ENCODE measurements at regions not wholly inside any gene's neighbourhood (a gene's known extent, or its start where the extent isn't known, plus 50 kb on each side); places are given as distances from the start of the nearest gene placed in this dataset.

DNA sequence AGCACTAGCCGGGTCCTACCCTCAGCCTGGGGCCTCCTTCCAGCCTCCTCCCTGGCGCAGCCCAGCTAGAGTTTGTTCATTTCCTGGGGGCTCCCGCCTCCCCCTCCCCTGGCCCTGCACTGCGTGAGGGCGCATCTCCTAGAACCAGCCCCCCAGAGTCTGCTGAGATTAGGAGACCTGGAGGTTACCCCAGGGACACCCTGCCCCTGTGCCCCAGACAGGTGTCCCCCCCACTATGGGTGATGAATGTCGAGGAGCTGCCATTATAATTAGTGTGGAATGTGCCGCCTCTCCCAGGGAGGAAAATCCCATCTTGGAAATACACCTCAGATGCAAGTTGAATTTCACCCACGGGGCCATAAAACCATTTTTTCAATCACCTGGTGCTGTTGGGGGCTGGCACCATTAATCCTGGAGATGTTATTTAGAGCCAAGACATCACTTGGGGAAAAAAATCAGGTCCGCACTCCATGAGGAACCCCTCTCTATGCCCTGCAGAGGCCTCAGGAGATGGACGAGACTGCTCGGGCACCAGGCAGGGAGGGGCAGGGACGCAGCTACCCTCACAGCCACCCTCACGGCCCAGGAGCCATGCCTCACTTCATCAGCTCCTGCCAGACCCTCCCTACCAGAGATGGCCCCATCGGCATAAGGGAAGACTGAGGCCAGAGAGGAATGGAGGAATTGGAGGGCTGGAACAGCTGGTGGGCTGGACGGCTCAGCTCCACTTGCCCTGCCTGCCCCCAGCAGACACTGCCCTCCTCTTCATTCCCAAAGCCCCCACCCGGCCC is 197.5 kb downstream of the IGLL1 start:
- H3K9ac ChIP-seq (ENCODE audit: insufficient read depth, low read length, poor library complexity, severe bottlenecking): no peak overlapping the region
- no peak overlapping the region for H3K4me3 Mint-ChIP-seq
- no peak overlapping the region for H3K4me2 ChIP-seq (replicated peaks; ENCODE audit: extremely low read depth, low read length, poor library complexity, severe bottlenecking)
- 90% methylated on average over 7 of the region's 16 CpGs for WGBS (ENCODE audit: insufficient coverage)
- no peak overlapping the region for H2AFZ ChIP-seq (ENCODE audit: insufficient read depth, low read depth, low read length, poor library complexity, severe bottlenecking)
- peaks cover 0 to 6% (median 0%) of the 10 kb centered on the region in 7 donors for H3K9me3 Mint-ChIP-seq
- H3K79me2 ChIP-seq (ENCODE audit: insufficient read depth, low read length): no peaks in the 10 kb centered on the region
- no peaks in the 10 kb centered on the region for H4K20me1 ChIP-seq (ENCODE audit: insufficient read depth, low read length)
- peaks cover 7% of the 10 kb centered on the region in 2 donors for H3K4me1 ChIP-seq (ENCODE audit: control insufficient read depth in 1 of 2, insufficient read depth in 2 of 2, low read length in 2 of 2)
- H3K27me3 Mint-ChIP-seq (ENCODE audit: low read depth in 3 of 3): peaks cover 2 to 3% (median 2%) of the 10 kb centered on the region in 3 donors
- H3K9me3 ChIP-seq (replicated peaks in 1 of 2; ENCODE audit: control insufficient read depth in 1 of 2, insufficient read depth in 1 of 2, low read length in 2 of 2): no peaks in the 10 kb centered on the region
- no peaks in the 10 kb centered on the region for H3K36me3 ChIP-seq (replicated peaks in 1 of 2; ENCODE audit: control insufficient read depth in 1 of 2, insufficient read depth in 2 of 2, low read length in 2 of 2)
- peaks cover 8% of the 10 kb centered on the region for H3K4me1 Mint-ChIP-seq
- H3K36me3 Mint-ChIP-seq: no peaks in the 10 kb centered on the region
- H3K27me3 ChIP-seq (ENCODE audit: control insufficient read depth in 2 of 2, insufficient read depth in 2 of 2, low read length in 2 of 2): no peaks in the 10 kb centered on the region
- no peak overlapping the region for H3K27ac Mint-ChIP-seq
- intact Hi-C loops (cut with micrococcal nuclease): loop anchor here in 1 of 2 donors (10.0 kb wide), 1 partner anchor 208 kb away; no protein-coding TSS in a partner anchor
- TF ChIP-seq, protein P1, sequence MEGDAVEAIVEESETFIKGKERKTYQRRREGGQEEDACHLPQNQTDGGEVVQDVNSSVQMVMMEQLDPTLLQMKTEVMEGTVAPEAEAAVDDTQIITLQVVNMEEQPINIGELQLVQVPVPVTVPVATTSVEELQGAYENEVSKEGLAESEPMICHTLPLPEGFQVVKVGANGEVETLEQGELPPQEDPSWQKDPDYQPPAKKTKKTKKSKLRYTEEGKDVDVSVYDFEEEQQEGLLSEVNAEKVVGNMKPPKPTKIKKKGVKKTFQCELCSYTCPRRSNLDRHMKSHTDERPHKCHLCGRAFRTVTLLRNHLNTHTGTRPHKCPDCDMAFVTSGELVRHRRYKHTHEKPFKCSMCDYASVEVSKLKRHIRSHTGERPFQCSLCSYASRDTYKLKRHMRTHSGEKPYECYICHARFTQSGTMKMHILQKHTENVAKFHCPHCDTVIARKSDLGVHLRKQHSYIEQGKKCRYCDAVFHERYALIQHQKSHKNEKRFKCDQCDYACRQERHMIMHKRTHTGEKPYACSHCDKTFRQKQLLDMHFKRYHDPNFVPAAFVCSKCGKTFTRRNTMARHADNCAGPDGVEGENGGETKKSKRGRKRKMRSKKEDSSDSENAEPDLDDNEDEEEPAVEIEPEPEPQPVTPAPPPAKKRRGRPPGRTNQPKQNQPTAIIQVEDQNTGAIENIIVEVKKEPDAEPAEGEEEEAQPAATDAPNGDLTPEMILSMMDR (IDR thresholded peaks at IDR 0.05): no peak
- DNase-seq: no peak
- H3K4me3 ChIP-seq (replicated peaks in 1 of 3; ENCODE audit: low read depth in 2 of 3, low read length in 3 of 3): no peak overlapping the region
- H3K27ac ChIP-seq (ENCODE audit: low read depth in 1 of 2, low read length in 2 of 2): no peak overlapping the region

DNA sequence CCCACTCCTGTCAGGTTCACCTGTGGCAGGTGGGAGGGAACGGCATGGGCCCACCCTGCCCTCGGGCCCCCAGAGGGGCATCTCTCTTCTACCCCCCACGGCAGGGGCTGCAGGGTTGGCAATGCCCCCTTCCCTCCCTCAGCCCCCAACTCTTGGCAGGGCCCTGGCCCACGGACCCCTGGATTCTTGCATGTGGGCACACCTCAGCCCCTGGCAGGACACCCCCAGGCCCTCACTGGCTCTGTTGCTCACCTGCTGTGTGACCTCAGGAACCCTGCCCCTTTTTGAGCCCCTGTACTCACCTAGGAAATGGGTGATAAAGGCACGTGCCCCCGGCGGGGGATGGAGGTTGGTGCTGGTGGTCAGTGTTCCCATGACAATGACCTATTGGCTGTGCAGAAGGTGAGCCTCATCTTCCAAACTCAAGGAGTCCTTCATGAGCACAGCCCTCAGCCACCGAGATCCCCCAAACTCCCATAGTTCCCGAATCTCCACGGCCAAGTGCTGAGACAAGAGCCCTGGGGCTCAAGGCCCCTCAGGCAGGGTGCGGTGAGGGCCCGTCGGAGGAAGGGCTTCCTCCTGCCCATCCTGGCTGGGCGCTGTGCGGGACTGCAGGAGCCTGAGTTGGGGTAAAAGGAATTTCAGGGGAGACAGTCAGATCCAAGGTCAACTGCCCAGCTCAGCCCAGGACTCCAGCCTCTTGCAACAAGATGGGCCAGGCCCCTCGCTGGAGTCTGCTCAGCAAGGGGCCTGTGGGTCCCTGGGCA is 198.2 kb downstream of the IGLL1 start:
- no peaks in the 10 kb centered on the region for H3K9me3 ChIP-seq (replicated peaks in 1 of 2; ENCODE audit: control insufficient read depth in 1 of 2, insufficient read depth in 1 of 2, low read length in 2 of 2)
- WGBS (ENCODE audit: insufficient coverage): 95% methylated on average over 10 of the region's 16 CpGs
- peaks cover 8% of the 10 kb centered on the region for H3K4me1 Mint-ChIP-seq
- H3K27ac ChIP-seq (ENCODE audit: low read depth in 1 of 2, low read length in 2 of 2): no peak overlapping the region
- no peak overlapping the region for H2AFZ ChIP-seq (ENCODE audit: insufficient read depth, low read depth, low read length, poor library complexity, severe bottlenecking)
- intact Hi-C loops (cut with micrococcal nuclease): loop anchor here in 1 of 2 donors (10.0 kb wide), 1 partner anchor 207 kb away; no protein-coding TSS in a partner anchor
- peaks cover 2 to 3% (median 2%) of the 10 kb centered on the region in 3 donors for H3K27me3 Mint-ChIP-seq (ENCODE audit: low read depth in 3 of 3)
- no peaks in the 10 kb centered on the region for H3K79me2 ChIP-seq (ENCODE audit: insufficient read depth, low read length)
- H3K36me3 Mint-ChIP-seq: no peaks in the 10 kb centered on the region
- H3K4me3 Mint-ChIP-seq: no peak overlapping the region
- no peak overlapping the region for H3K27ac Mint-ChIP-seq
- H3K9me3 Mint-ChIP-seq: peaks cover 0 to 6% (median 0%) of the 10 kb centered on the region in 7 donors
- H3K27me3 ChIP-seq (ENCODE audit: control insufficient read depth in 2 of 2, insufficient read depth in 2 of 2, low read length in 2 of 2): no peaks in the 10 kb centered on the region
- no peak overlapping the region for H3K9ac ChIP-seq (ENCODE audit: insufficient read depth, low read length, poor library complexity, severe bottlenecking)
- peaks cover 7% of the 10 kb centered on the region in 2 donors for H3K4me1 ChIP-seq (ENCODE audit: control insufficient read depth in 1 of 2, insufficient read depth in 2 of 2, low read length in 2 of 2)
- TF ChIP-seq, protein P1 (IDR thresholded peaks at IDR 0.05): no peak
- H4K20me1 ChIP-seq (ENCODE audit: insufficient read depth, low read length): no peaks in the 10 kb centered on the region
- H3K36me3 ChIP-seq (replicated peaks in 1 of 2; ENCODE audit: control insufficient read depth in 1 of 2, insufficient read depth in 2 of 2, low read length in 2 of 2): no peaks in the 10 kb centered on the region
- H3K4me3 ChIP-seq (replicated peaks in 1 of 3; ENCODE audit: low read depth in 2 of 3, low read length in 3 of 3): no peak overlapping the region
- no peak for DNase-seq
- no peak overlapping the region for H3K4me2 ChIP-seq (replicated peaks; ENCODE audit: extremely low read depth, low read length, poor library complexity, severe bottlenecking)
